Left lung (tissue), 4 donors: ENCODE measurements at regions not wholly inside any gene's neighbourhood (a gene's known extent, or its start where the extent isn't known, plus 50 kb on each side); places are given as distances from the start of the nearest gene placed in this dataset.

Experiments
- ATAC-seq: fragments of 200-7000 bp; cut with Tn5 transposase; one replicate; pipeline ENCODE4 v1.9.1; 2020; ENCODE audit warnings: moderate library complexity
- DNase-seq, 4 donors: peaks; one replicate each; pipeline ENCODE4 v3.0.0-alpha.2; 2013 to 2020
- H3K27ac ChIP-seq, 2 donors: fragments of 200-600 bp; sonication (generic) in 1 of 2; one replicate each; pipeline versions ENCODE4 v1.5.0 to v1.8.0; 2020 to 2021
- H3K27me3 ChIP-seq, 2 donors: fragments of 200-600 bp; sonication (generic) in 1 of 2; one replicate each; pipeline versions ENCODE4 v1.5.0 to v1.8.0; 2020 to 2021
- H3K36me3 ChIP-seq, 2 donors: fragments of 200-600 bp; sonication (generic) in 1 of 2; one replicate each; pipeline versions ENCODE4 v1.5.0 to v1.8.0; 2020 to 2021
- H3K4me1 ChIP-seq, 2 donors: fragments of 200-600 bp; one replicate each; pipeline ENCODE4 v1.8.0; 2021
- H3K4me3 ChIP-seq, 2 donors: fragments of 200-600 bp; sonication (generic) in 1 of 2; one replicate each; pipeline versions ENCODE4 v1.5.0 to v1.8.0; 2020 to 2021; ENCODE audit warnings: mild to moderate bottlenecking in 1 of 2
- H3K9me3 ChIP-seq, 2 donors: fragments of 200-600 bp; sonication (generic) in 1 of 2; one replicate each; pipeline versions ENCODE4 v1.5.0 to v1.8.0; 2020 to 2021
- intact Hi-C, 2 donors: fragments of 100-400 bp; cut with DNase I; formaldehyde crosslinking; loops; one replicate each; pipeline versions ENCODE4 v1.11.2 to v1.14.2; 2022
- TF ChIP-seq, protein P1 (sequence below), 2 donors: fragments of 200-600 bp; sonication (generic) in 1 of 2; IDR thresholded peaks; one replicate each; pipeline versions ENCODE4 v1.5.0 to v1.8.0; 2021; ENCODE audit warnings: antibody characterized with exemption in 2 of 2
- donor health status: DM: no; HTN: yes; CAD: no.
- donor health status: DM: no; HTN: no; CAD: no.

DNA sequence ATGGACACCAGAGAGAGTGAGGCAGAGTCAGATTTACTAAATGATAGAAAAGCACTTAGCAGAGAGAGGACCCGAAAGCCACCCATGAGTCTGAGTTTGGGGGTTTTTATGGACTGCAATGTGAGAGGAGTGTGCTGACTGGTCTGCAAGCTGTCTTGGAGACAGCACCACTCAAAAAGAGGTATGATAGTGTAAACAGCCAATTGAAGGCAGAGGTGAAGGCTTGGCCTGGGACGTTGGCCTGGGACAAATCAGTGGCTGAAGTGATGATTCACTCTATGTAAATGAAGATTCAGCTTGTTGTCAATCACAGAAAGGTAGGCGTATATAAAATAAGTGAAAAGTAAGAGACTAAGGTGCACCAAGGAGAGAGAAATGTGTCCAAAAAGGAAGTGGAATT is 217.6 kb upstream of the ZFP42 start:
- no peaks in the 10 kb centered on the region for H3K36me3 ChIP-seq
- H3K9me3 ChIP-seq = peaks cover 0 to 2% of the 10 kb centered on the region in 2 donors
- DNase-seq (no peak), ATAC-seq (no peak)
- H3K27me3 ChIP-seq = no peaks in the 10 kb centered on the region
- intact Hi-C loops = no loop called here
- no peaks in the 10 kb centered on the region for H3K4me1 ChIP-seq
- H3K4me3 ChIP-seq = no peak overlapping the region
- TF ChIP-seq, protein P1, sequence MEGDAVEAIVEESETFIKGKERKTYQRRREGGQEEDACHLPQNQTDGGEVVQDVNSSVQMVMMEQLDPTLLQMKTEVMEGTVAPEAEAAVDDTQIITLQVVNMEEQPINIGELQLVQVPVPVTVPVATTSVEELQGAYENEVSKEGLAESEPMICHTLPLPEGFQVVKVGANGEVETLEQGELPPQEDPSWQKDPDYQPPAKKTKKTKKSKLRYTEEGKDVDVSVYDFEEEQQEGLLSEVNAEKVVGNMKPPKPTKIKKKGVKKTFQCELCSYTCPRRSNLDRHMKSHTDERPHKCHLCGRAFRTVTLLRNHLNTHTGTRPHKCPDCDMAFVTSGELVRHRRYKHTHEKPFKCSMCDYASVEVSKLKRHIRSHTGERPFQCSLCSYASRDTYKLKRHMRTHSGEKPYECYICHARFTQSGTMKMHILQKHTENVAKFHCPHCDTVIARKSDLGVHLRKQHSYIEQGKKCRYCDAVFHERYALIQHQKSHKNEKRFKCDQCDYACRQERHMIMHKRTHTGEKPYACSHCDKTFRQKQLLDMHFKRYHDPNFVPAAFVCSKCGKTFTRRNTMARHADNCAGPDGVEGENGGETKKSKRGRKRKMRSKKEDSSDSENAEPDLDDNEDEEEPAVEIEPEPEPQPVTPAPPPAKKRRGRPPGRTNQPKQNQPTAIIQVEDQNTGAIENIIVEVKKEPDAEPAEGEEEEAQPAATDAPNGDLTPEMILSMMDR (IDR thresholded peaks at IDR 0.05) = no peak
- H3K27ac ChIP-seq = no peak overlapping the region

DNA sequence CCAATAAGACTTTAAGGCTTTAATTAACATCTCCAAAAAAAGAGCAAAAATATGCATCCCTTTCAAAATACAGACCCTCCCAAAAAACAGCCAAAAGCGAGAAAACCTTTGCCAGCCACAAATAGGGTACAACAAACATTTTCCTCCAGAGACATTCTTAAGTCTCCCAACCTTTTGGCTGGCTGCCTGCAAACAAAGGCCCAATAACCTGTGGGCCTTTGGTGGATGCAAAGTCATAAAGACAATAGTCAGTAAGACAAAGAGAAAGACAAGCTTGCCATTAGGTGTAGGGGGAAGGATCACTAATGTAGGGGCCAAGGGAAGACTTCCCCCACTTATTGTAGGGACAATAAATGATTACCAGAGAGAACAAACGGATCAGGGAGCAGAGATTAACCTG is 215.5 kb upstream of the ZFP42 start:
- ATAC-seq = no peak
- intact Hi-C loops = no loop called here

DNA sequence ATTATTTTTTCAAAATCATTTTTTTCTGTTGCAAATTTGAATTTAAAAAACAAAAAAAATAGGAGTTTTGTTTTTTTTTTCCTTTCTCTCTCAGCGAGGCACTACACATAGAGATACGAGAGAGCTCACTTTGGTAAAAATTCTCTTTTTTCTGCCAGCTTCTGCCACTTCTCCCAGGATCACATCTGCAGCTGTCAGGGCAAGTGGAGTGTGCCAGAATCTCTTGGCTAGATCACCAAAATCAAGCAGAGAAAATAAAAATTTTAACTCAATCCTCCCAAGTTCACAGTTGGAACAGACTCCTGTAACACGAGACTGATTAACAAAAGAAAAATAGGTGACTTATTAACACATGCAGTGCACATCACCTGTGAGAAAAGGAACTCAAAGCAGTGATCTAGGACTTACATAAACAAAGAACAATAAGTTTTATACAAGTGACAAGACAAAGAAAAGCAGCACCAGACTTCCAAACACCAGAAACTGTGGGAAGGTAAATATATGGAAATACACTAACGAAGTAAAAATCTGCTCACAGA is 213.2 kb upstream of the ZFP42 start:
- TF ChIP-seq, protein P1 (IDR thresholded peaks at IDR 0.05) = no peak
- no peaks in the 10 kb centered on the region for H3K27me3 ChIP-seq

More for the DNA sequence above, 215.5 kb upstream of the ZFP42 start:
- no peaks in the 10 kb centered on the region for H3K4me1 ChIP-seq
- TF ChIP-seq, protein P1 (IDR thresholded peaks at IDR 0.05) = no peak
- H3K27ac ChIP-seq = no peak overlapping the region
- H3K36me3 ChIP-seq = no peaks in the 10 kb centered on the region
- no peak for DNase-seq
- H3K4me3 ChIP-seq = no peak overlapping the region
- no peaks in the 10 kb centered on the region for H3K27me3 ChIP-seq
- peaks cover 0 to 13% of the 10 kb centered on the region in 2 donors for H3K9me3 ChIP-seq

DNA sequence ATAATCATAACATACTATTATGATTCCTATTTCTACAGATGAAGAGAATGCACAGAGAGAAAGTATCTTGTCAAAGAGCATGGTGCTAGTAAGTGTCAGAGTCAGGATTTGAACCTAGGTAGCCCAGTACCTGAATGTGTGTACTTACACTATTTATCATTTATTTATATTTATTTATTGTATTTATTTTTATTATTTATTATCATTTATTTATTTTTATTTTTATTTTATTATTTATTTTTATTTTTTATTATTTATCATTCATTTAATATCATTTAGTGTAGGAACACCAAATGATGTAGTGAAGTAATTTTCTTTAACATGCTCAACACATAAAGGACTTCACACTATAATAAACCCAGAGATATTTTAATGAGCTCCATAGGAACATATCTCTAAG is 209.4 kb upstream of the ZFP42 start:
- H3K4me1 ChIP-seq = no peaks in the 10 kb centered on the region
- no peak for ATAC-seq
- TF ChIP-seq, protein P1 (IDR thresholded peaks at IDR 0.05) = no peak

More for the DNA sequence above, 213.2 kb upstream of the ZFP42 start:
- no peaks in the 10 kb centered on the region for H3K36me3 ChIP-seq
- peaks cover 0 to 17% of the 10 kb centered on the region in 2 donors for H3K9me3 ChIP-seq
- H3K27ac ChIP-seq = no peak overlapping the region
- no peak overlapping the region for H3K4me3 ChIP-seq
- DNase-seq (no peak), ATAC-seq (no peak)
- intact Hi-C loops = no loop called here
- no peaks in the 10 kb centered on the region for H3K4me1 ChIP-seq

DNA sequence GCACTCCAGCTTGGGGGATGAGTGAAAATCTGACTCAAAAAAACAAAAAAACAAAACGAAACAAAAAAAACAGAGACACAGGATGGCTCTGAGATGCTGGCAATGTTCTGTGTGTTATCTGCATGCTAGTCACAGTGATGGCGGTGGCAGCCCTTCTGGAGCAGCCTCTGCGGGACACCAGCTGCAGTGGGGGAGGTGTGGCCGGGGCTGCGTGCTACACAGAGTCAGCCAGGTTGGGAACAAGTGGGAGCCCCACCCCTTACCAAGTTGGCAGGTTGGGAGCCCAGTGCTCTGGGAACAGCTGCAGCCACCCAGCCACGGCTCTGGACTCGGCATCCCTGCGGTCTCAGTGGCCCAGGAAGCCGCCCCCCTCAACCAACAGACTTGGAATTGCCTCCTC is 206.5 kb upstream of the ZFP42 start:
- Histone ChIP-seq H3K27ac (no peak overlapping the region), H3K4me3 (no peak overlapping the region), H3K27me3 (no peaks in the 10 kb centered on the region), H3K36me3 (no peaks in the 10 kb centered on the region), H3K4me1 (no peaks in the 10 kb centered on the region), H3K9me3 (peaks cover 0 to 30% of the 10 kb centered on the region in 2 donors)
- TF ChIP-seq, protein P1 (IDR thresholded peaks at IDR 0.05) = no peak
- intact Hi-C loops = no loop called here
- DNase-seq (no peak), ATAC-seq (no peak)

More for the DNA sequence above, 209.4 kb upstream of the ZFP42 start:
- Histone ChIP-seq H3K4me3 (no peak overlapping the region), H3K36me3 (no peaks in the 10 kb centered on the region), H3K9me3 (peaks cover 0 to 33% of the 10 kb centered on the region in 2 donors), H3K27me3 (no peaks in the 10 kb centered on the region), H3K27ac (no peak overlapping the region)
- intact Hi-C loops = no loop called here
- DNase-seq = no peak
